H54 (cell line): ENCODE measurements at regions not wholly inside any gene's neighbourhood (a gene's known extent, or its start where the extent isn't known, plus 50 kb on each side); places are given as distances from the start of the nearest gene placed in this dataset.

ENCODE experiments used
- DNase-seq: peaks from one replicate; pipeline ENCODE4 v3.0.0; 2011; ENCODE audit warnings: low spot score, mixed read lengths; ENCODE audit not compliant: insufficient read length
- FAIRE-seq: peaks from 3 replicates; lab custom pipeline; 2011; peaks lifted over from hg19 to GRCh38; lab: Jason Lieb, UNC
- POLR2A ChIP-seq: IDR thresholded peaks from 2 replicates; pipeline ENCODE4 v1.6.1; 2011; ENCODE audit warnings: low read depth, mild to moderate bottlenecking, low read length

DNA sequence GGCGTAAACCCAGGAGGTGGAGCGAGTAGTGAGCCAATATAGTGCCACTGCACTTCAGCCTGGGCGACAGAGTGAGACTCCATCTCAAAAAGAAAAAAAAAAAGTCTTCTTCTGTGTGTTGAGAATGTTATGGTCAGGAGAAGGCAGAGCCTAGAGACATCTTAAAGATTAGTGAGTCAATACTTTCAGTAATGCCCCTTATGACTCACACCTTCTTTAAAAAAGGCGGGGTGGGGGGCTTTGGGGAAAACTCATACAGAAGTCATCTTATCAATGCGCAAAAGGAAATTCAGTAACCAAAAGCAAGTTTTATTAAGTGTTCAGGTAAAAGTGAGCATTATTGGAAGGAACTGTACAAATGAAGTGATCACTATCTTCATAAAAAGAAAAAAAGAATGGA is 1369.8 kb upstream of the LRRTM3 start:
- no peak for TF ChIP-seq POLR2A
- FAIRE-seq (no peak), DNase-seq (no peak)

- no peak for DNase-seq
- TF ChIP-seq POLR2A = no peak
- FAIRE-seq = no peak
Measured at GRCh38 chr10:65559369-65559768, 1366.5 kb upstream of the LRRTM3 start.

DNA sequence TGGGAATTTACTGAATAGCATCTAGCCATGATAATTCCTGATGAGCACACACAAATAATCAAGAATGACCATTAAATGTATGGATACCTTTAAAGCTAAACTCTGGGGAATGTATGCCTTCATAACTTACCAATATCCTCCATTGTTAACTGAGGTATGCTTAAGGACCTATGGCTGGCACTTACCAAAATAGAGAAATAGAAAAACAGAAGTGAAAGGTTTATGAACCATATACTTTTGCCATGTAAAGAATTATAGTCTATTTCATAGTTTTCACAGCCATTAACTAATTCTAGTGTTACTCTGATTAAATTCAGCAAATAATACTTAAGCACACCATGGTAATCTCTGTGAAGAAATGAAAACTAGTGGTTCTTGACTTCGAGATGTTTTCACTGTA is 1360.6 kb upstream of the LRRTM3 start:
- DNase-seq (no peak), FAIRE-seq (no peak)
- no peak for TF ChIP-seq POLR2A

DNA sequence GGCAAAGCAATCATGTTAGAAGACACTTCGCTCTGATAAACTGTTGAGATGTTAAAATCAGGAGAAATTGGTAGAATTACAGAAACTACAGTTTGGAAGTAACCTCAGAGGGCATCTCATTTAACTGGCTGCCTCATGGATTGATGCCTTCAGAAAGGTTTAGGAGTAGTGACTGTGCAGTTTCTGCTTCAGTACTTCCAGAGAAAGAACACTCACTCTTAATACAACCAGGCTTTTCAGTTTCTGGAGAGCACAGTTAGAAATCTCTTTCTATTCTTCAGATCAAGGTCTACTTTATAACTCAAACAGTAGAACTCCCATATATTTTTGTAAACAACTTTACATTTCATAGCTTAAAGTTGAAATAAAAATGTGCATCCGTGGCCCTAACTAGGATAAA is 1358.9 kb upstream of the LRRTM3 start:
- peak; percentile 27 for FAIRE-seq

DNA sequence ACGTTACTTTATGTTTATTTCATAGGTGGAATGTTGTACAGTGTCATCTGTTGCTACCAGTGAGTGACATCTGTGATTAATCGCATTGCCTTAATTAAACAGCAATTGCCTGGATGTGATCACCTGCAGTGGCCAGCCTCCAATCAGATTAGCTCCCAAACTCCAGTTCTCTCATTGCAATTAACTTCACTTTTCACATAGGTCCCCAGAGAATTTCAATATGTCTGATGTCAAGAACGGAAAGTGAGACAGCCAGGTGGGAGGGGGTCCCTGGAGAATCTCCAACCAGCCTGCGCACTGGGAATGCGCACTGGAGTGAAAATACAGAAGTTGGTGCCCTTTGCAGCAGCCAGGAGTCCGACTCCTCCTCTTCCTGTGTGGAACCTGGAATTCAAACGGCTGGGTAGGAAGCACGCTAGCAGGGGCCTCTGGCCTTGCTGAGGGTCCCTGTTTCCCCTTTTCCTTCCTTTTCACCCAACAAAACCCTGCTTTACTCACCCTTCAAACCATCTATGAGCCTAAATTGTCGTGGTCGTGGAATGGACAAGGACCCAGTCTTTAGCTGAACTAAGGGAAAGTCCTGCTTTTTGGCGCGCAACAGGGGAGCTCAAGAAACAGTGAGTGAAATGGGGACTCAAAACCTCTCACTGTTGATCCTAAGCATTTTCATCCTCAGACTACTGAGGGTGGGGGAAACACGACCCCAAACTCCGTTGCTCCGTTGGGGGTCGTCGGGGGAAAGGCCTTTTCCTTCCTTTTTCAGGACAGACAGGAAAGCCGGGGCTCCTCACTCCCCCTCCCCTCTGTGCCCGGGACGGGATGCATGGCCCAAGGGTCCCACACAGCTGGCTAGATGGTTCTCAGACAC is 1355.5 kb upstream of the LRRTM3 start:
- TF ChIP-seq POLR2A = peak; percentile 60
- FAIRE-seq = peak; percentile 99

More for the DNA sequence above, 1358.9 kb upstream of the LRRTM3 start:
- no peak for TF ChIP-seq POLR2A
- no peak for DNase-seq

GRCh38 chr10:65571011-65571570 is 1354.7 kb upstream of the LRRTM3 start:
- TF ChIP-seq POLR2A = no peak
- FAIRE-seq (no peak), DNase-seq (no peak)

More for the DNA sequence above, 1355.5 kb upstream of the LRRTM3 start:
- DNase-seq = peak; percentile 36

DNA sequence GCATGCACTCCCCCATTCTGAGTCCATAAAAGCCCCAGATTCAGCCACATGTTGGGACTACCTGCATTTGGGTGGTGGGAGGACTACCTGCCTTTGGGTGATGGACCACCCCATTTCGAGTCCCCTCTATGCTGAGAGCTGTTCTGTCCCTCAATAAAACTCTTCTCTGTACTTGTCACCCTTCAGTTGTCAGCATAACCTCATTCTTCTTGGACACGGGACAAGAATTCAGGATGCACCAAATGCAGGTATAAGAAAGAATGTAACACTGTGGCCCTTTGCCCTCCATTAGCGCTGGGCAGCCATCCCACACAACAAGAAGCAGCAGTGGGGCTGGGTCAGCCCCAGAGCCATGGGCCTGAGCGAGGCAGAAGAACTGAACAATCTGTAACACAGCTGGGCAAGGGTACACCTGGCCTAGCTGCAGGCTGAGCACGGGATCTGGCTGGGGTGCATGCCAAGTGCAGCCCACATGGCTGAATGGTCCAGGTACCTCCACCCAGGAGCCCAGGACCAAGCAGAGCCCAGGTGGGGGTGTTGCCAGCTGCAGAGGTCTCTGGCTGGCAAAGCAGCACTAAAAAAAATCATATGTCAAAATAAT is 1344.3 kb upstream of the LRRTM3 start:
- DNase-seq = no peak
- no peak for FAIRE-seq

DNA sequence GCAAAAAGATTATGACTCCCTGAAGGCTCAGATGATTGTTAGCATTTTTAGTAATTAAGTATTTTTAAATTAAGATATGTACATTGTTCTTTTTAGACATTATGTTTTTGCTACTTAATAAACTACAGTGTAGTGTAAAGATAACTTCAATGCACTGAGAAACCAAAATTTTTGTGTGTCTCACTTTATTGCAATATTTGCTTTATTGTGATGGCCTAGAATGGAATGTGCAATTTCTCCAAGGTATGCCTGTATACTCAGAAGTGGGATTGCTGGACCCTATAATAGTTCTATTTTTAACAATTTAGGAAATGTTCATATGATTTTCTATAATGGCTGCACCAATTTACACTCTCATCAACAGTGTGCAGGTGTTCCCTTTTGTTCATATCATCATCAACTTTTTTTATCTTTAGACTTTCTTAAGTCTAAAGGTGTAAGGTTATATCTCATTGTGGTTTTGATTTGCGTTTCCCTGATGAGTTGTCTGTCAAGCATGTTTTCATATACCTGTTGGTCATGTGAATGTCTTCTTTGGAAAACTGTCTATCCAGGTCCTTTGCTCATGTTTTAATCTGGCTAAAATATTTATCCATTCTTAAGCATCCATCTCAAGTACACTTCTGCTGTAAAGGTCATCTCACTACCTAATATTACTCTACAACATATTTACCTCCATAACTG is 1323.5 kb upstream of the LRRTM3 start:
- no peak for TF ChIP-seq POLR2A
- no peak for DNase-seq
- FAIRE-seq = no peak

More for the DNA sequence above, 1344.3 kb upstream of the LRRTM3 start:
- no peak for TF ChIP-seq POLR2A

GRCh38 chr10:65611592-65611991 is 1314.2 kb upstream of the LRRTM3 start:
- no peak for DNase-seq

GRCh38 chr10:65614956-65615565 is 1310.8 kb upstream of the LRRTM3 start:
- no peak for TF ChIP-seq POLR2A
- peak; percentile 65 for FAIRE-seq
- no peak for DNase-seq

More at GRCh38 chr10:65611592-65611991, 1314.2 kb upstream of the LRRTM3 start:
- TF ChIP-seq POLR2A = no peak
- no peak for FAIRE-seq

DNA sequence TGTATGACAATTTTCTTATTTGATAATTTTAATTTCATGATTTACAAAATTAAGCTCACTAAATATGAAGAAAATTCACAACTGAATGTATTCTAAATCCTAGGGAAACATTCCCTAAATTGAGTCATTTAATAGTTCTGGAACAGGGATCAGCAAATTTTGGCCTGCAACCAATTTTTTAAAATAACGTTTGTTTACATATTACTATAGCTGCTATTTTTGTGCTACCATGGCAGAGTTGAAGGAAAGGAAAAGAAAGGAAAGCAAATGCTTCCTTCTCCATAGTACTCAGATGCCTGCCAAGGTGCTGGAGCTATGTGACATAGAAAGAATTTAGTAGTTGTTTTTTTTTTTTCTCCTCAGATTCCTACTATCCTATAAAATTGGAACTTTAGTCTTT is 1307.7 kb upstream of the LRRTM3 start:
- DNase-seq (no peak), FAIRE-seq (no peak)
- TF ChIP-seq POLR2A = no peak

- no peak for TF ChIP-seq POLR2A
- FAIRE-seq (peak; percentile 57), DNase-seq (no peak)
Measured at GRCh38 chr10:65620404-65621048, 1305.3 kb upstream of the LRRTM3 start.

DNA sequence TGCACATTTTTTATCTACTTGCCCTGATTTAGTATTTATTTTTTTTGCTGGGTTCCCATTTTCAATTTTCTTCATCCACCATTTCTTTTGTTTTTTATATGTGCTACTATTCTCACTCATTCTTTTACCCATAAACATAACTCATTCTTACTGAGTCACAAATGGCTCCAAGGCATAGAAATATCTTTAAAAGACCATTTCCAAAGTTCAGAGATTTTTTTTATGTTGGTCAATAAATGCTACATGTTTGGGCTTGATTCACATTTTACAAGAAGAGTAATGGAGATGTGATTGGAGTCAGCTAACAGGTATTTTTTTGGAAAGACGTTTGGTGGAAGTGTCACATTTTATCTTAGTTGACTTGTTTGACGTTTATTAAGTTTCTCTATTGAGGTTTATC is 1303.2 kb upstream of the LRRTM3 start:
- no peak for TF ChIP-seq POLR2A
- FAIRE-seq (peak; percentile 41), DNase-seq (no peak)
